ENCODE measurements at regions not wholly inside any gene's neighbourhood (a gene's known extent, or its start where the extent isn't known, plus 50 kb on each side); places are given as distances from the start of the nearest gene placed in this dataset.

- DNase-seq (ENCODE audit: low read depth, low spot score) = no peak
- Histone ChIP-seq H3K27me3 (ENCODE audit: control insufficient read depth, insufficient read depth, low read length) (no peaks in the 10 kb centered on the region), H3K27ac (ENCODE audit: low read depth, low read length) (no peak overlapping the region), H3K9me3 (ENCODE audit: control insufficient read depth, insufficient read depth, low read length) (peaks cover under 1% of the 10 kb centered on the region; the same call in 1 of the 2 replicates), H3K4me3 (ENCODE audit: low read depth, low read length) (no peak overlapping the region)
- CTCF ChIA-PET = interaction anchor here (0.7 to 1.1 kb wide), 2 partner anchors 138 to 684 kb away, joined by 3 read pairs; no protein-coding TSS in a partner anchor
- TF ChIP-seq CTCF (IDR thresholded peaks at IDR 0.05; ENCODE audit: low read depth, low read length) = no peak
- POLR2A ChIA-PET = no interaction called here
Observed at GRCh38 chr12:102622618-102623017, 142.3 kb upstream of the IGF1 start.

GRCh38 chr12:102618197-102618877 is 138.0 kb upstream of the IGF1 start:
- ChIA-PET POLR2A (no interaction called here), CTCF (no interaction called here)
- TF ChIP-seq CTCF (IDR thresholded peaks at IDR 0.05; ENCODE audit: low read depth, low read length) = no peak

GRCh38 chr12:102616692-102617091 is 136.3 kb upstream of the IGF1 start:
- H3K27ac ChIP-seq (ENCODE audit: low read depth, low read length) = no peak overlapping the region
- no peak for TF ChIP-seq CTCF (IDR thresholded peaks at IDR 0.05; ENCODE audit: low read depth, low read length)
- DNase-seq (ENCODE audit: low read depth, low spot score) = no peak
- CTCF ChIA-PET = interaction anchor here (0.6 kb wide), 1 partner anchor 46 kb away, joined by 3 read pairs; no protein-coding TSS in a partner anchor
- no peaks in the 10 kb centered on the region for H3K27me3 ChIP-seq (ENCODE audit: control insufficient read depth, insufficient read depth, low read length)
- H3K9me3 ChIP-seq (ENCODE audit: control insufficient read depth, insufficient read depth, low read length) = no peaks in the 10 kb centered on the region
- no peak overlapping the region for H3K4me3 ChIP-seq (ENCODE audit: low read depth, low read length)
- POLR2A ChIA-PET = no interaction called here

More at GRCh38 chr12:102618197-102618877, 138.0 kb upstream of the IGF1 start:
- Histone ChIP-seq H3K27me3 (ENCODE audit: control insufficient read depth, insufficient read depth, low read length) (no peaks in the 10 kb centered on the region), H3K9me3 (ENCODE audit: control insufficient read depth, insufficient read depth, low read length) (no peaks in the 10 kb centered on the region), H3K4me3 (ENCODE audit: low read depth, low read length) (no peak overlapping the region), H3K27ac (ENCODE audit: low read depth, low read length) (no peak overlapping the region)
- DNase-seq (ENCODE audit: low read depth, low spot score) = no peak

- ChIA-PET CTCF (no interaction called here), POLR2A (no interaction called here)
- DNase-seq (ENCODE audit: low read depth, low spot score) = no peak
- Histone ChIP-seq H3K27me3 (ENCODE audit: control insufficient read depth, insufficient read depth, low read length) (no peaks in the 10 kb centered on the region), H3K27ac (ENCODE audit: low read depth, low read length) (no peak overlapping the region), H3K4me3 (ENCODE audit: low read depth, low read length) (no peak overlapping the region), H3K9me3 (ENCODE audit: control insufficient read depth, insufficient read depth, low read length) (no peaks in the 10 kb centered on the region)
- TF ChIP-seq CTCF (IDR thresholded peaks at IDR 0.05; ENCODE audit: low read depth, low read length) = no peak
Observed at GRCh38 chr12:102611995-102612394, 131.6 kb upstream of the IGF1 start.

- H3K9me3 ChIP-seq (ENCODE audit: control insufficient read depth, insufficient read depth, low read length) = no peaks in the 10 kb centered on the region
- H3K27ac ChIP-seq (ENCODE audit: low read depth, low read length) = no peak overlapping the region
- no peak overlapping the region for H3K4me3 ChIP-seq (ENCODE audit: low read depth, low read length)
- CTCF ChIA-PET = interaction anchor here (0.6 kb wide), 1 partner anchor 93 kb away, joined by 3 read pairs; no protein-coding TSS in a partner anchor
- no peak for DNase-seq (ENCODE audit: low read depth, low spot score)
- no peaks in the 10 kb centered on the region for H3K27me3 ChIP-seq (ENCODE audit: control insufficient read depth, insufficient read depth, low read length)
- POLR2A ChIA-PET = no interaction called here
- TF ChIP-seq CTCF (IDR thresholded peaks at IDR 0.05; ENCODE audit: low read depth, low read length) = no peak
Observed at GRCh38 chr12:102609996-102610395, 129.6 kb upstream of the IGF1 start.

All from AG04450 (cell line).